HG02798 (cell line): ENCODE measurements at regions not wholly inside any gene's neighbourhood (a gene's known extent, or its start where the extent isn't known, plus 50 kb on each side); places are given as distances from the start of the nearest gene placed in this dataset.
A peak's percentile ranks its signal among the peaks of the same experiment; 100 is the strongest.

ENCODE experiments used
- ATAC-seq: cut with Tn5 transposase; IDR thresholded peaks from one replicate; pipeline ENCODE4 v1.9.1; 2021; ENCODE audit warnings: mild to moderate bottlenecking; ENCODE audit not compliant: unreplicated experiment, poor library complexity

DNA sequence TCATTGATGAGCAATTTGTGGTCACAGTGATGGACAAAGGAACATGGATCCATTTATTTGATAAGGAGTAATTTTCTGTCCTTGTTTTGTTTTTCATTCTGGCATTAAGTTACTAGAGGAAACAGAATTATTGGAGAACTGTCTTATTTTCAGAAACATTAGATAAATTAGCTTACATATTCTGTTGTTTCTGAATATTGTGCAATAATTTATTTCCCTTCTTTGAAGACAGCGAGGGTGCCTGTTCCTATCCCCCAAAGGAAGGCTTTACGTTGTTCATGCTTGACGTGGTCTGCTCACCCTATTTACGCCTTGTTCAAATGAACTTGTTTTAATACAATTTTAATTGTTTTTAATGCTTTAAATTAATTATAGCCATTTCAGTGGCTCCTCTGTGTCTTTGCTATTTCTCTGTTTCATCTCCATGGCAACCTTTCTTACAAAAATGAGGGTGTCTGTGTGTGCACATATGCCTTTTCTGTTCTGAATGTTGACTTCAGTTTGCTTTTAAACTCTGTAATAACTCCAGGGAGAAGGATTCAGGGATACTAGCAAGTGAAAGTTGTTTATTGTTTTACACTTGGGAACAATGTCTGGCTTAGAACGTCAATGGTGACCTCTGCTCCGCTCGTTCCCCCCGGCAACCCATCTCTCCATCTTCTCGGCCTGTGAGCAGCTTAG, 138.3 kb upstream of the PLET1 start:
- ATAC-seq, result no peak

DNA sequence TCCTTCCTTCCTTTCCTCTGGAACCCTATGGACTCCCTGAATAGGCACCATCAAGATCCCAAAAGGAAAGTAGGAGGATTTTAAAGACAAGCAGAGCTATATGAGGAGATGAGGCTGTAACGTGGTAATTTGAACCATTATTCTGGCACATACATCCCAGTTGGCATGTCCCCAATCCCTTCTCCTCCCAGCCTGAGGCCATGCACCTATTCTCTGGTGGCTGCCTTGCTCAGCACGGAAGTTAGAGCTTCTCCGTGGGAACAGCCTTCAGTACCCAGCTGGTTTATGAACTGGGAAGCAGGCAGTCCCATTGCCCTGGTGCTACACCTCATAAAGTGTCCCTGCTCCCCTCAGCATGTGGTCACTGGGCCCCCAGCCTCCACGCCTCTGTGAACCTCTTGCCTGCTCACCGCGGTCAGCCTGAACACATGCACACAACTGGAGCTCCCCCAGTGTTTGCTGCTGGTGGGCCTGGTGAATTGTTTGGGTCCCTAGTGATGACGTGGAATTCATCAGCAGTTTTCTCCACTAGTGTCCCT, 139.9 kb upstream of the PLET1 start:
- no peak for ATAC-seq

DNA sequence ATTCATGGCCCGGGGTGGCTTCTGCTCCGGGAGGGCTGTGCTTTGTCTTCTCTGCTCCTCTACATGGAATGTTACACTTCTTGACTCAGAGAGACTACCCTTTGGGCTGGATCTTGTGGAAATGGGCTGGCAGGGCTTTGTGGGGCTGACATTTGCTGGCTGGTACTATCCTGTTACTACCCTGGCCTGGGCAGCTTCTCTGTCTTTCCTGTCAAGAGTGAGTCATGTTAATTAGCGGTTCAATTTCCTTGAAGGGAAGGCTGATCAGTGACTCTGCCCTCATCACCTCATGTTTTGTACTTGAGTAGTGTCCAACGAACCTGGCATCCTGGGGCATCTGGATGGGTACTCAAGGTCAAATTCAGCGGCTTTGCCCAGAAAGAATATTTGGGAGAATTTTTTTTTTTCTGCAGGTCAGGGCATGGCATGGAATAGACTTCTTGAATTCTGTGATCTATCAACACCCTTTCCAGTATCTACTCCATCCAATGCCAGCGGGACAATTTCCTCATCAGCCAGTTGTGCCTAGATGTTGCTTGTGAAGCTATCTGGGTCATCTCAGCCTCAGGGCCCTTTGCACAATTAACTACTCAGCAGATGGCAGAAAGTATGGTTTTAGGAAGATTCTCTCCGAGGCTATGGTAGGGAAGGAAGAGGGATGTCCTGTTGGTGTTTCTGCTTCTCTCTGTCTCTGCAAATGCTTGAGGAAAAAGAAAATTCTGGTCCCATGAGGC, 140.5 kb upstream of the PLET1 start:
- ATAC-seq, result no peak

DNA sequence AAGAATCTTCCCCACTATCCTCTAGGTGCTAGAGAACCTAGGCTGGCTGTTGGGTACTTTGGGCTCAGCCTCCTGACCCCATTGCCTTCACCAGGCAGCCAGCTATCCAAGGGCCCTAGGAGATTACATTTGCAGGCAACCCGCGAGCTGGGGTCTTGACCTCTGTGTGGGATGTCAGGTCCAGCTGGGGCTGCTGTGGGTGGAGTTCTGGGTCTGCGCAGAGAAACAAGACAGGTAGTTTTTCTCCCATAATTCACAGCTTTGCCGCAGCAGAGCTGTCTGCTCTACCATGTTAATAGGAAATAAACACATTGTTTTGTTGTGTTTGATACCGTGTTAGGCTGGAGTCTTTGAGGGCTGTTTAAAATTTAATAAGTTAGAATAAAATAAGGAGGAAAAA, 142.8 kb upstream of the PLET1 start:
- no peak for ATAC-seq

DNA sequence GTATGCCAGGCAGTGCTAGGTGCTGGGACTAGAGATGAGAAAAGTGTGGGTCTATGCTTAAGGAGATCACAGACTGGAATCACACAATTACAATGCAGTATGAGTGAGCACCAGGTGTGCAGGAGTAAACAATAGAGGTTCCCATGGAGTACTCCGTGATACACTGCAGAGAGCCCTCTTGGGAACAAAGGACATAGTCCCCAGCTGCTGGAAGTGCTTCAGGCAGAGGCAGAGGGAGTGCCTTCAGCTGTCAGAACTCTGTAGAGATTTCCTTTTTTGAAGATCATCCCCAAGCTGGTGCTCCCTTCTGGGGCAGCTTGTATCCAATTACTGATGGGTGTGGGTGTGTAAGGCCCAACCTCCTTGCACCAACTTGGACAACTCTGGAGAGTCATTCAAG, 143.5 kb upstream of the PLET1 start:
- no peak for ATAC-seq

DNA sequence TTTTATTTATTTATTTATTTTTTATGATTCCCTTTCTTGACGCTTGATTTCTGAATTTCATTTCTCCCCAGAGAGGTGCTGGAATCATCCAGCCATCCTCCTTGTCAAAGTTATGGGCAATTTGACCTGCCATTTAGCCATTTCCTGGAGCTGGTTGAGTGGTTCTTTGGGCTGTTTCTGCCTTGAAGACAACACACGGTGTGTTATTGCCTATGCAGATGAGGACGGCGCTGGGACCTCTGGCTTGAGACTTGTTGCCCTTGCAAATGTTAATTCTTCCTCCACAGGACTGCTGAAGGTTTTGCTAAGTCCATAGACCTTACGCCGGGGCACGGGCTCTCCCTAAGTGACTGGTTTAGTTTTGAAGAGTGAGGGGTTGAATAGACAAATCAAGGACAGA, 147.9 kb upstream of the PLET1 start:
- no peak for ATAC-seq

DNA sequence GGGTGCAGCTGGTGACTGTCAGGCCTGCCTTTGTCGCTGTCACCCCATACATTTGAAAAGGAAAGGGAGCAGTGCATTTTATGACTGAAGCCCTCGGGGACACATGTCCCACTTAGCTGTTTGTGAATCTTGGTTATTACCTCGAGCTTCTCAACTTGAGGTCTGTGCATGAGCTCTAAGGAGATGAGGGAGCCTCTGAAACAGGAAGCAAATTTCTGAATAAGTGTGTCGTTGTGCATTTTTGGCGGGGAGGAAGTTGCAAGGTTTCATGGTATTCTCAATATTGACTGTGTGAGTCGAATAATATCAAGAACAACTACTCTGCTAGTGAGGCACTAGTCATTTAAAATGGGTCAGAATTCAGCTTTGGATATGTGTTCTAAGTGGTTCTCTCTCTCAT, 149.7 kb upstream of the PLET1 start:
- ATAC-seq, result no peak

DNA sequence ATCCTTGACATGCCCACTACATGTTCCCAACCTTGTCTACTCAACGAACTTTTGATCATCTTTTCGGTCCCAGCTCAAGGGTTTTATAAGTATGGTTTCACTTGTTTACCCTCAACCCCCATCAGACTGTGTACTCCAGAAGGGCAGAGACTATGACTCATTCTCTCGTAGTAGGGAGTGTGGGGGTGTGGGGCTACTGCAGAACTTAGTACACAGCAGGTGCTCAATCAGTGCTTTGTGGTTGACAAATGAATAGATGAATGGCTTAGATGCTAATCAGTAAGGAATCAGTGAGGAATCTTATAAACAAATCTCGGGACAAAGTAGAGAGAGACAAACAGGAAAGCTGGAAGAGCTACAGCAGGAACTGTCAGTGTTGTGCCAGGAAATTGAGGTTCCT, 151.7 kb upstream of the PLET1 start:
- ATAC-seq, result no peak

DNA sequence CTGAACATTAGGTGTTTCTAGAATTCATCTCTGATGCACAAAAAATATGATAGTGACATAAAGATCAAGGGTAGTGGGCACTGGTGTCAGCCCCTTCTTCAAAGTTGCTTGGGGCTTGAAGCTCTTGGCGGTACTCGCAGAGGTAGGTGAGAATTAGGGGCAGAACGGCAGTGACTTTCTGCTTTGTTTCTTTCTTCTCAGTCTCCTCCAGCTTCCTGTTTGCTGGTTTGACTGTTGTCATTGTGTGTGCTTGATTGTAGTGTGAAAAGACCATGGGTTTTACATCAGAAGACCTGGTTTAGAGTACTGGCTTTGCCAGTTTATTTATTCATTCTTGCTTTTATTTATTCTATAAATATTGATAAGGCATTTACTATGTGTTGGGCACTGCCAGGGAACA, 156.7 kb upstream of the PLET1 start:
- ATAC-seq, result no peak

DNA sequence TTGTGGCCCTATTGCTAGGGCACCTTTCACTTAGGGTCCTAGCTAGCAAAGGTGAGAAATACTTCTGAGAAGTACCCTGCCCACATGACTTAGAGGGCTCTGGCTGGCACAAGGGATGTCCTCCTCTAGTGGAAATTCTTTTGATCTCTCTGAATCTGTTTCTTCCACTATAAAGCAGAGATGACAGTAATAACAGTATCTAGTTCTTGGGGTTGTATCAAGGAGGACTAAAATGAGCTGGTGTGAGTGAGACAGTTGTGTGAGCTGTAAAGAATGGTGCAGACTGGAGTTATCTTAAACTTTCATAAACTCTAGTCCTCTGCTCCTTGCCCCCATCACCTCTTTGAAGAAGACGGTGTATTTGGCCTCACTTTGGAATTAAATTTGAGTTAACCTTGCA, 157.8 kb upstream of the PLET1 start:
- no peak for ATAC-seq

DNA sequence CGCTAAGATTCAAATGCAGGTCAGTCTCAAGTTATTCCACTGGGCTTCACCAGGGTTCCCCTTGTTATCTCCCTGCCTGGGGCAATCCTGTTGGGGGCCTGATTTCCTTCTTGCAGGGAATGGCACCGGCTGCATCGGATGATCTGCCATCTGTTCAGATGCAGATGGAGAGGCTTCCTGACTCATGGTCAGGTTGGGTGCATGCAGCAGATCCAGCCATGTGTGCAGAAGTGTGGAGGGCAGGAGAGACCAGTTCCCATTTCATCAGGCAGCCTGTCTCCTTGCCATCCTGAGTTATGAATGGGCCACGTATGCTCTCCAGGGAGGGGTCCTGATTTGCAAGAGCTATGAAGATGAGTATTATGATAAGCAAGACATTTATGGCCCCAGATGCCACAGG, 161.2 kb upstream of the PLET1 start:
- ATAC-seq, result no peak

DNA sequence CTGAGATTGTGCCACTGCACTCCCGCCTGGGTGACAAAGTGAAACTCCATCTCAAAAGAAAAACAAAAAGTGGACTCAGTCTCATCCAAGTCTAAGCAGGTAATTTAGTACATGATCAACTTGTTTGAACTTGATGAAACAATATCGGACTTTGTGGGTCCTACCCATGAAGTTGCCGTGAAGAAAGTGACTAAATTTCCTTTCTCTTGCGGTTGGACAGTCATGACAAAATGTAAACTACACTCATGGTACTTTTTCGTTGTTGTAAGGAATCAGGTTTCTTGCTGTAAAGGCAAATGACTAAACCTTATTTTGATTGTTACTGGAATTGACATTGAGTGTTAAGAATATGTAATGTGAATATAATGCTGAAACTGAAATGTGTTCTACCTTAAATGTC, 164.5 kb upstream of the PLET1 start:
- no peak for ATAC-seq

DNA sequence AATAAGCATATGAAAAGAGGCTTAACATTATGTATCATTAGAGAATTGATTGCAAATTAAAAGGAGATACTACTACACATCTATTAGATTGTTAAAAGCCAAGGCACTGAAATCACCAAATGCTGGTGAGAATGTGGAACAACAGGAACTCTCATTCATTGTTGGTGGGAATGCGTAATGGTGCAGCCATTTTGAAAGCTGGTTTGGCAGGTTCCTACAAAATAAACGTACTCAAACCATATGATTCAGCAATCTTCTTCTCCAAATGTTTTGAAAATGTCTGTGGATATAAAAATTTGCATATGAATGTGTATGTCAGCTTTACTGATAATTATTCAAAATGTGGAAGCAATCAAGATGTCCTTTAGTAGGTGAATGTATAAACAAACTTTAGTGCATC, 176.4 kb upstream of the PLET1 start:
- ATAC-seq, result no peak

DNA sequence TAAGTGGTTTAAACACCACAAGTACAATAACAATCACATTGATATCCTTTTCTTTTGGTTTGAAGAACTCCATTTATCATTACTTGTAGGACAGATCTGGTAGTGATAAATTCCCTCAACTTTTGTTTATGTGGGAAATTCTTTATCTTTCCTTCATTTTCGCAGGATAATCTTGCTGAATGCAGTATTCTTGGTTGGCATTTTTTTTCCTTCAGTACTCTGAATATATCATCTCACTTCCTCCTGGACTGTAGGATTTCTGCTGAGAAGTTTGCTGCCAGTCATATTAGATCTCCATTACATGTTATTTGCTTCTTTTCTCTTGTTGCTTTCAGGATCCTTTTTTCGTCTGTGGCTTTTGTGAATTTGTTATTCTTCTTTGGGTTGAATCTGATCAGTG, 179.0 kb upstream of the PLET1 start:
- no peak for ATAC-seq

DNA sequence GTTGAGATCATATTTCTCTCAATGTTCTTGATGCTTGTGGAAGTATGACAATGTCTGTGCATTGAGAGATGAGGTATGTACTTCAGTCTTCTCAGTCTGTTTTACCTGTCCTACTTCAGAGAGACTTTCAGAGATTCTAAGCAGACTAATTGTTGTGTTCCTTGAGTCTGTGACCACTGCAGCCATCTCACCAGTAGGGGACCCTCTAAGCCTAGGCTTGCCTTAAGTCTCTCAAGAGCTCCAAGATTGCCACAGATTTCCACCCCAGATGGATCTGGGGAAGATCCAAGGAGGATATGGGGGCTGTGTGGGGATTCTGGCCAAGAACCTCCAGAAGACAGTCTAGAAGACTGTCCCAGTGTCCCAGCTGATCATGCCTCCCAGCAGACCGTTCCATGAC, 179.9 kb upstream of the PLET1 start:
- ATAC-seq, result no peak

DNA sequence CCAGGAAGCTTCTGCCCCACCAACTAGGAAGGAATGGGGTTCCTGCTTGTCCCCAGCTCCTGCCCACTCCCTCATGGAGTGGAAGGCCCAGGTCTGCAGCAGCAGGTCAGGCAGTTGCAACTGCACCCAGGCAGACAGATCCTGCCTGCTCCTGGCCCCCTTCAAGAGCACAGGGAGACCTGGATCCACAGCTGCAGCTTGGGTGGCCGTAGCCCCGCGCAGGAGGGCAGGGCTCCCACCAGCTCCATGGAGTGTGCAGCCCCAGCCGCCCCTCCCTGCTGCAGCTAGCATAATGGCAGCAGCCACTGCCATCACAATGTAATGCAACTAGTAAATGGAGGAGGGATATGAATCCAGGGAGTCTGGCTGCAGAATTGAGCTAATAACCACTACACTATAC, 187.5 kb upstream of the PLET1 start:
- ATAC-seq, result no peak

DNA sequence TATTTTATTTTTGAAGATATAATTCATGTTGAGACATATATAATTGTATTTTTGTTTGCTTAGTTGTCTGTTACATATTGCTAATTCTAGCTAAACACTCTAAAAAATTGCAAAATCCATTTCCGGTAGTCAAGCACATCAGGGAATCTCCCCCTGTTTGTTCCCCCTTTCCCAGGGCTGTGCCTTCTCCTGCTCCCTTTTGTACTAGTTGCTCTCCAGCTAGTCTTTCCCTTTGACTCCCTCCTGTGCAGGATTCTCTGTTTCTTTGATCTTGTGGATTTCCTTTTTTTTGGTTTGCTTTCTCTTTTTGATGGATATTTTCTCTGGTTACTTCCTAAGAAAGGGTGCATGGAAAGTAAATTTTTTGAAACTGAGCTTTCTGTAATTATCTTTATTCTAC, 188.1 kb upstream of the PLET1 start:
- ATAC-seq, result no peak

DNA sequence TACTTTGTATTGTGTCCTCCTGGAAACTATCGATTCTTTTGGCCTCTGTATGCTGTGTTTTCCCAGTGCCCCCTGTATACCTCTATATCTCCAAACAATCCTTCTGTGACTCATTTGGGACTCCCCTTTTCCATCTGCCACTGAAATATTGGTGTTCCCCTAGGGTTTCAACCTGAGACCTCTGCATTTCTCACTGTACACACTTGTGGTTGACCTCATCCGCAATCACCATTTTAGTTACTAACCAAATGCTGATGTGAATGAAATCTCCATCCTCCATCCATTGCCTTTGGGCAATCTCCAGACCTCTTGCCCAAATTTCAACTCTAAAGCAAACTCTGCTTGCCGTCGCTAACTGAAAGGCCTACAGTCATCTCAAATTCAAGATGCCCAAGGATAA, 190.6 kb upstream of the PLET1 start:
- no peak for ATAC-seq

DNA sequence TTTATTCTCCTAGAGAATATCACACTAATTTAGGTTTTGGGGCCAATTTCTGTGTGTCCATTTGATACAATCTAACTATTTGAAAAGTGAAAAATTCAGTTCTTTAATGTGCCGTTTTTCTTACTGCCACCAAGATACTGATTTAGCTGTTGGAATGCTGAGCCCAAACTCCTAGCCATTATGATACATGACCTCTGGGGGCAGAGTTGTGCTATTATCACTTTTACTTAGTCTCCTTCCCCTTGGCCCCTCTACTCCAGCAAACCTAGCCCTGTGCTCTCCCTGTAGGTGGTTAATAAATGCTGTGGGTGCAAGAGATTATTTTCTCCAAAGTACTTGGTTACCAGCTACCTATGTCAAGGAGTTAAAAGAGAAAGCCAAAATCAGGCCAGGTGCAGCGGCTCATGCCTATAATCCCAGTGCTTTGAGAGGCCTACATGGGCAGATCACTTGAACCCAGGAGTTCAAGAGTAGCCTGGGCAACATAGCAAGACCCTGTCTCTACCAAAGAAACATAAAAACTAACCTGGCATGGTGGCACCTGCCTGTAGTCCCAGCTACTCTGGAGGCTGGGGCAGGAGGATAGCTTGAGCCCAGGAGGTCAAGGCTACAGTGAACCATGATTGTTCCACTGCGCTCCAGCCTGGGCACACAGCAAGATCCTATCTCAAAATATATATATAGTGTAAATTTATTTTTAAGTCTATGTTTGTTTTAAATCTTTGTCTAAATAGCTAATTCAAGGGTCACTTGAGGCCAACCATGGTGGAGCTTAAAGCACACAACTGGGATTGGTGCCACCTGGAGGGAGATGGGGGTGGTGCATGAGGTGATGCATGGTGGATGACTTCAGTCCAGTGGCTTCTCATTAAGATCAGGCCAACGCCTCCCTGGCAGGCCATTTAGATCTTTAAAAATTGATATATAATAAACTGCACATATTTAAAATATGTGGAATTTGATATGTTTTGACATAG, 193.2 kb upstream of the PLET1 start:
- peak; percentile 47 for ATAC-seq

DNA sequence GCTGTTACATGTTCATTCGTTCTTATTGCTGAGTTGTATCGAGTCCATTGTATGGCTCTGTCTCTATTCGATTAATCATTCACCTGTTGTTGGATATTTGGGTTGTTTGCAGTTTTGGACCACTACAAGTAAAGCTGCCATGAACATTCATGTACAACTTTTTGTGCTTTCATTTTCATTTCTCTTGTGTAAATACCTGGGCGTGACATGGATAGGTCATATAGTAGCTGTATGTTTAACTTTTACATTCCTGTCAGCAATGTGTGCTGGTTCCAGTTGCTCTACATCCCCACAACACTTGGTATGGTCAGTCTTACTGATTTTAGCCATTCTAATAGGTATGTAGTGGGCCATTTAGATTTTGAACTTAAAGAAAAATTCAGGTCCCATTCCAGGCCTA, 194.2 kb upstream of the PLET1 start:
- no peak for ATAC-seq

DNA sequence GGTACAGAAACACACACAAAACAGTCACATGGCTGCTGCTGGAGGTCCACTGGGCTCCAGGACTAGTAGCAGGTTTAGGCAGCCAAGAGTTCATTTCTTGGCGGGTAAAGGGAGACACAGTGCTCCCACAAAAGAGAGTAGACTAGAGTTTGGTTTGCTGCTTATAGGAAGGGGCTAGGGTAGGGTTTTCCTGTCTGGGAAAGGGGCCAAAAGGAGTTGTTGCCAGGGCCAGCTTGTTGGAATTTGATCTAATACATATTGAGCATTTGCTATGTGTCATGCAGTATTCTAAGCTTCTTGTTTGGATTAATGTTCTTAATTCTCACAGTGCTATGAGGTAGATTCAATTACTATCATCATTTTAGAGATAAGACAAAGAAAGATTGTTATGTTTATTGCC, 195.1 kb upstream of the PLET1 start:
- ATAC-seq, result no peak
